ENCODE measurements at regions not wholly inside any gene's neighbourhood (a gene's known extent, or its start where the extent isn't known, plus 50 kb on each side); places are given as distances from the start of the nearest gene placed in this dataset.

DNA sequence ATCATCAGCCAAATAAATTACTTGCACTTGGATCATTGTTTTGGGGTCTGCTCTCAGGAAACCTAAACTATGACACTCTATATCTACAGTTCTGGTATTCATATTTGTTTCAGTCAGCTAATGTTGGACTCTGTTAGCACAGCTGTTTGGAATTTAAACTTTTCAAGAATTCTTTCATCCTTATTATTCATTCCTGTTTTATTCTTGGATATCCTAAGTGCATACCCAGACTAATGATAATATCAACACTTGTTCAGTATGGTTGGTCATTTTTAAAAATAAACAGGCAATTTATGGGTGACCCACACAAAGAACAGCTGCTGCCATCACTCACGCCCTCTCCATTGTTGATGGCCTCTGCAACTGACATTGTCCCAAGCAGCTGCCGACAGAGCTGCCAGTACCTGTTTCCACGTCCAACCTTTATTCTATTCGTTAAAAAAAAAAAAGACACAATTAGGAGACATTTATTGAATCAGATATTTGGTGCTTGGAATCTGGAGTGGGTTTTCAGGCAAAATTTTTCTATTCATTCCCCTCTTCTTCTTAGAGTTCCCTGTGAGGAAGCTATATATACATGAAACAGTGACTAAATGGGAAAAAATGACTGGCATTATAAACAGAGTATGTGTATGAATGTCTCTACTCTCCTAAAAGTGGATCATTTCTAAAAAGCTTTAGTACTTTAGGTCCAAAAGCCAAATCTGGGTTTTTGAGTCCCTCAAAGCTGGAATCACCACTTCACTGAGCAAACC, 252.1 kb upstream of the NAV3 start:
- WGBS, 2 donors = 27 to 35% methylated on average over 4 of the region's 4 CpGs
- no peak for ATAC-seq (ENCODE audit: low FRiP score)

DNA sequence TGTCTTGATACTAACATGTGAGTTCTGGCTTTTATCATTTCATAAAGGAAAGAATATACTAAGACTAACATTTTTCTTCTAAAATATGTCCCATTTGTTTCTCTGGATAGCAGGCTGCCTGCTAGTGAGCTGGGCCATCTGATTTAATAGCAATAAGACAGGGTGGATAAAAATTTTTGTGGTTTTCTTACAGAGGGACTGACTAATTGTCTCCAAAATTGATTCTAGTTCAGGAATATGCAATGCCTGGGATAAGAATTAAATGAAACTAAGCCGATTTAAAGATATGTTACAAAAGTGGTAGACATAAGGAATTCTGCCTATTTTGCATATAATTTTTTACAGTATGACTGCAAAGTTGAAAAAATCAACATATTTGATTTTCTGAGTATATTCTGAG, 252.9 kb upstream of the NAV3 start:
- WGBS, 2 donors = 60 to 65% methylated on average over 1 of the region's 1 CpG
- H3K27me3 ChIP-seq (ENCODE audit: control insufficient read depth in 1 of 2, insufficient read depth in 2 of 2, low read length in 1 of 2) = no peaks in the 10 kb centered on the region
- no peaks in the 10 kb centered on the region for H3K36me3 ChIP-seq (ENCODE audit: control insufficient read depth in 1 of 2, insufficient read depth in 2 of 2, low read length in 1 of 2)
- intact Hi-C loops (cut with DNase I) = no loop called here
- ATAC-seq (ENCODE audit: low FRiP score) = no peak
- H3K4me3 ChIP-seq (ENCODE audit: low read length in 2 of 2) = no peak overlapping the region
- DNase-seq = no peak
- no peaks in the 10 kb centered on the region for H3K4me1 ChIP-seq (ENCODE audit: control insufficient read depth in 1 of 2, insufficient read depth in 2 of 2, low read length in 2 of 2)
- H3K27ac ChIP-seq (ENCODE audit: low read depth in 1 of 2, low read length in 2 of 2) = no peak overlapping the region
- H3K9me3 ChIP-seq (ENCODE audit: control insufficient read depth, low read length) = no peaks in the 10 kb centered on the region

More for the DNA sequence above, 252.1 kb upstream of the NAV3 start:
- DNase-seq = no peak
- intact Hi-C loops (cut with DNase I) = no loop called here
- Histone ChIP-seq H3K4me3 (ENCODE audit: low read length in 2 of 2) (no peak overlapping the region), H3K4me1 (ENCODE audit: control insufficient read depth in 1 of 2, insufficient read depth in 2 of 2, low read length in 2 of 2) (no peaks in the 10 kb centered on the region), H3K36me3 (ENCODE audit: control insufficient read depth in 1 of 2, insufficient read depth in 2 of 2, low read length in 1 of 2) (no peaks in the 10 kb centered on the region), H3K9me3 (ENCODE audit: control insufficient read depth, low read length) (no peaks in the 10 kb centered on the region), H3K27me3 (ENCODE audit: control insufficient read depth in 1 of 2, insufficient read depth in 2 of 2, low read length in 1 of 2) (no peaks in the 10 kb centered on the region), H3K27ac (ENCODE audit: low read depth in 1 of 2, low read length in 2 of 2) (no peak overlapping the region)

DNA sequence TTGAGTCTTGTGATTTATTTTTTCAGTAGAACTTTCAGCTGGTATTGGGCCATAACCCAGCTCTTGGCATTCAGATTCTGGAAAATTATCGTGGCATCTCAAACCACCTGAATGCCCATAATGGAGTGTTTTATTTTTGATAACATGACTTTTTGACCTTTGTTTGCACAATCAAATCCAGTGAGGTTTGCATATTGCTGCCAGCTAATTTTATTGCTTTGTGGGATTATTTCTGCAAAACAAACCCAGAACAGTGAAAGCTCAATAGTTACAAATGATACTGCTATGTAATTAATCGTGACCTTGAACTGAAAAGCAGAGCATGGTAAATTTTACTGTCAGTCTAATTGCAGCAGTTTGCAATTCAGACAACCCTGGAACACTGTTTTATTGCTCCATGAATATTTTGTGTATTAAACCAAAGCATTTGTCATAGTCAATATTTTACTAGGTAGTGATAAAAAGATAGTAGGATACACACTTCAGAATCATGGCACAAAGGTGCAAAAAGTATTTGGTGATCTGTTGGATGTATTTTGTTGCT, 255.2 kb upstream of the NAV3 start:
- no peaks in the 10 kb centered on the region for H3K27me3 ChIP-seq (ENCODE audit: control insufficient read depth in 1 of 2, insufficient read depth in 2 of 2, low read length in 1 of 2)
- intact Hi-C loops (cut with DNase I) = no loop called here
- H3K9me3 ChIP-seq (ENCODE audit: control insufficient read depth, low read length) = no peaks in the 10 kb centered on the region
- H3K36me3 ChIP-seq (ENCODE audit: control insufficient read depth in 1 of 2, insufficient read depth in 2 of 2, low read length in 1 of 2) = no peaks in the 10 kb centered on the region
- no peak overlapping the region for H3K27ac ChIP-seq (ENCODE audit: low read depth in 1 of 2, low read length in 2 of 2)
- WGBS, 2 donors = 46 to 48% methylated on average over 2 of the region's 2 CpGs
- ATAC-seq (ENCODE audit: low FRiP score) (no peak), DNase-seq (no peak)
- no peak overlapping the region for H3K4me3 ChIP-seq (ENCODE audit: low read length in 2 of 2)
- H3K4me1 ChIP-seq (ENCODE audit: control insufficient read depth in 1 of 2, insufficient read depth in 2 of 2, low read length in 2 of 2) = no peaks in the 10 kb centered on the region

DNA sequence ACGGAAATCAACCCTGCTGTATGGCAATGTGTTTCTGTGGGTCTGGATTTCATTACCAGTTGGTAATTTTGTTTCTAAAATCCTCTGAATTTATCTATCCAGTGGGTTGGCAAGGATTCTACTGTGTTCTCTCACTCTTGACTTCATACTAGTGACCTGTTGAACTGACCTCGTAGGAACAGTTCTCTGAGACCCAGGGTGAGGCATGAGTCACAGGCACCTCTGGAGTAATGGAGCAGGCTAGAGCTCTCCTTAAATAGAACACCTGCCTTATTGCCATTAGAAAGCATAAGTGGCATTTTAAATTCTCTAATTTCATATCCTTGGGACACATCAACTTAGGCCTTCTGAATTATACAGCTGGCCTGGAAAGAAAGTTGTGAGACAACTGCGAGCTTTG, 258.3 kb upstream of the NAV3 start:
- WGBS, 2 donors = 58 to 64% methylated on average over 3 of the region's 3 CpGs
- Histone ChIP-seq H3K36me3 (ENCODE audit: control insufficient read depth in 1 of 2, insufficient read depth in 2 of 2, low read length in 1 of 2) (no peaks in the 10 kb centered on the region), H3K9me3 (ENCODE audit: control insufficient read depth, low read length) (no peaks in the 10 kb centered on the region), H3K27ac (ENCODE audit: low read depth in 1 of 2, low read length in 2 of 2) (no peak overlapping the region), H3K4me1 (ENCODE audit: control insufficient read depth in 1 of 2, insufficient read depth in 2 of 2, low read length in 2 of 2) (no peaks in the 10 kb centered on the region), H3K27me3 (ENCODE audit: control insufficient read depth in 1 of 2, insufficient read depth in 2 of 2, low read length in 1 of 2) (no peaks in the 10 kb centered on the region), H3K4me3 (ENCODE audit: low read length in 2 of 2) (no peak overlapping the region)
- no peak for ATAC-seq (ENCODE audit: low FRiP score)
- intact Hi-C loops (cut with DNase I) = no loop called here
- DNase-seq = no peak

DNA sequence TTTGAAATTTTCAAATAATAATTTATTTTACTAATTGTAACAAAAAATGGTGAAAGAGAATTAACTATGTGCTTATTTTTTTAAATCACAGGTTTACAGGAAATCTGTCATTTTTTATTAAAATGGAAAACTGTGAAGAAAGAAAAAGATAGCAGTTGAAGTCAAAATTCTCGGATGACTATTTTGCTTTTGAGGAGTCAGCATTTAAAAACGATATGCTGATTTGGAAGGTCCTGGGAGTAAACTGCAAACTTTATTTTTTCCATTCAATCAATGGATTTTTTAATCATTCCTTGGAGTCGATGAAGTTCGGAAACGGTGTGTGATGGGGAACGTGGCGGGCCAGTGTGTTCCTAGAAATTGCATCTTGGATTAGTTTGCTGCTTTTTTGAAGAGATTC, 258.9 kb upstream of the NAV3 start:
- DNase-seq (no peak), ATAC-seq (ENCODE audit: low FRiP score) (no peak)
- no peaks in the 10 kb centered on the region for H3K9me3 ChIP-seq (ENCODE audit: control insufficient read depth, low read length)
- H3K27me3 ChIP-seq (ENCODE audit: control insufficient read depth in 1 of 2, insufficient read depth in 2 of 2, low read length in 1 of 2) = no peaks in the 10 kb centered on the region
- WGBS, 2 donors = 90 to 93% methylated on average over 7 of the region's 7 CpGs
- intact Hi-C loops (cut with DNase I) = no loop called here
- no peak overlapping the region for H3K4me3 ChIP-seq (ENCODE audit: low read length in 2 of 2)
- no peaks in the 10 kb centered on the region for H3K36me3 ChIP-seq (ENCODE audit: control insufficient read depth in 1 of 2, insufficient read depth in 2 of 2, low read length in 1 of 2)
- no peaks in the 10 kb centered on the region for H3K4me1 ChIP-seq (ENCODE audit: control insufficient read depth in 1 of 2, insufficient read depth in 2 of 2, low read length in 2 of 2)
- no peak overlapping the region for H3K27ac ChIP-seq (ENCODE audit: low read depth in 1 of 2, low read length in 2 of 2)

DNA sequence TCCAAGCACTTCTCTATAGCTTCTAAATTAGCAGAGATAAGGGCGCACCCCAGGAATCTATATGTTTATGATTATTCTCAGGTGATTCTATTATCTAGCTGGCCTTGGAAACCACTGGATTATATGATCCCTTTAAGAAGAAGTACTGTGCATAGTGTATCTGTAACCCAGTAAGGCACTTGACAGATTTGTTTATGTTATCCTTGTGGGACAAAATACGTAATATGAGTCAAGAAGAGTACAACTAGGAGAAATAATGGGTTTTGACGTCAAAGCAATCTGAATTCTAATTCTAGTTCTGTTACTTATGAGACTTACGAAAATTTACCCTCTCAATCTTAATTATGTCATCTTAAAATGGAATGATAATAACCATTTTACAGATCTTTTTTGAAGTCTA, 259.6 kb upstream of the NAV3 start:
- H3K36me3 ChIP-seq (ENCODE audit: control insufficient read depth in 1 of 2, insufficient read depth in 2 of 2, low read length in 1 of 2) = no peaks in the 10 kb centered on the region
- no peaks in the 10 kb centered on the region for H3K9me3 ChIP-seq (ENCODE audit: control insufficient read depth, low read length)
- DNase-seq (no peak), ATAC-seq (ENCODE audit: low FRiP score) (no peak)
- intact Hi-C loops (cut with DNase I) = no loop called here
- no peak overlapping the region for H3K27ac ChIP-seq (ENCODE audit: low read depth in 1 of 2, low read length in 2 of 2)
- no peaks in the 10 kb centered on the region for H3K27me3 ChIP-seq (ENCODE audit: control insufficient read depth in 1 of 2, insufficient read depth in 2 of 2, low read length in 1 of 2)
- no peaks in the 10 kb centered on the region for H3K4me1 ChIP-seq (ENCODE audit: control insufficient read depth in 1 of 2, insufficient read depth in 2 of 2, low read length in 2 of 2)
- H3K4me3 ChIP-seq (ENCODE audit: low read length in 2 of 2) = no peak overlapping the region
- 81 to 82% methylated on average over 4 of the region's 4 CpGs for WGBS, 2 donors

DNA sequence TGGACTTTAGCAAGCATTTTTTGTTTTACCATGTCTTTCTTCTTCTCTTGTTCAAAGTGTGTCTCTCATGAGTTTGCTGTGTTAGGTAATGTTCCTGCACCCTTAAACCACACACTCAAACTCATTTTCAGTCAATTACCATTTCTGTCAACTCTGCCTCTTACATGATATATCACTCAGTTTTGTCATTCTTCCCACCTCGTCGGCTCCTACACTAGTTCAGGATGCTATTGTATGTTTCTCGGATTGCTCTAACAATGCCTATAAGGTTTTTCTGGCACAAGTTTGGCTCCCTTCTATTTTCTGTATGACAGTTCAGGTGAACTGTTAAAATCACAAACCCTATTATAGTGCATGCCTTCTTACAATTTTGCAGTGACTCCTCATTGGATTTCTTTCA, 260.8 kb upstream of the NAV3 start:
- Histone ChIP-seq H3K4me3 (ENCODE audit: low read length in 2 of 2) (no peak overlapping the region), H3K4me1 (ENCODE audit: control insufficient read depth in 1 of 2, insufficient read depth in 2 of 2, low read length in 2 of 2) (no peaks in the 10 kb centered on the region), H3K36me3 (ENCODE audit: control insufficient read depth in 1 of 2, insufficient read depth in 2 of 2, low read length in 1 of 2) (no peaks in the 10 kb centered on the region), H3K9me3 (ENCODE audit: control insufficient read depth, low read length) (no peaks in the 10 kb centered on the region), H3K27ac (ENCODE audit: low read depth in 1 of 2, low read length in 2 of 2) (no peak overlapping the region), H3K27me3 (ENCODE audit: control insufficient read depth in 1 of 2, insufficient read depth in 2 of 2, low read length in 1 of 2) (no peaks in the 10 kb centered on the region)
- ATAC-seq (ENCODE audit: low FRiP score) = no peak
- DNase-seq = no peak
- 17 to 46% methylated on average over 3 of the region's 3 CpGs for WGBS, 2 donors
- intact Hi-C loops (cut with DNase I) = no loop called here

DNA sequence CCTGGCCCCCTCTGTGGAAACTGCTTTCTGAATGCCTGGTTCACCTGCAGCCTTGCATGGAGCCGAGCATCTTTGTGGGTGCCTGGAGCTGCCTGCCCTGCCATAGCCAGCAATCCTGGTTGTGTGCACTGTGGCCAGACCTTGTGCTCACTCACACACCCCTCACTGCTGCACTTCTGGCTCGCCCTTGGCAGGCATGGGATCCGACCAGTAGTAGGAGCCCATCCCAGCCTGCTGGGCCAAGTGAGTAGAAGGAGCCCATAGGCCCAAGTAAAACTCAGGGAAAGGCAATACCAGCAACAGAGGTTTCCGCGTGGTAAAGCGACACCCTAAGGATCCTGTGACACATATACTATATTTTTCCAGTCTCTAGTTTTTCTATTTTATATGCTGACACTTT, 270.0 kb upstream of the NAV3 start:
- intact Hi-C loops (cut with DNase I) = no loop called here
- Histone ChIP-seq H3K4me3 (ENCODE audit: low read length in 2 of 2) (no peak overlapping the region), H3K4me1 (ENCODE audit: control insufficient read depth in 1 of 2, insufficient read depth in 2 of 2, low read length in 2 of 2) (no peaks in the 10 kb centered on the region), H3K9me3 (ENCODE audit: control insufficient read depth, low read length) (no peaks in the 10 kb centered on the region), H3K27ac (ENCODE audit: low read depth in 1 of 2, low read length in 2 of 2) (no peak overlapping the region), H3K36me3 (ENCODE audit: control insufficient read depth in 1 of 2, insufficient read depth in 2 of 2, low read length in 1 of 2) (no peaks in the 10 kb centered on the region), H3K27me3 (ENCODE audit: control insufficient read depth in 1 of 2, insufficient read depth in 2 of 2, low read length in 1 of 2) (no peaks in the 10 kb centered on the region)
- 72 to 80% methylated on average over 6 of the region's 6 CpGs for WGBS, 2 donors
- no peak for DNase-seq
- ATAC-seq (ENCODE audit: low FRiP score) = peak; percentile 62

DNA sequence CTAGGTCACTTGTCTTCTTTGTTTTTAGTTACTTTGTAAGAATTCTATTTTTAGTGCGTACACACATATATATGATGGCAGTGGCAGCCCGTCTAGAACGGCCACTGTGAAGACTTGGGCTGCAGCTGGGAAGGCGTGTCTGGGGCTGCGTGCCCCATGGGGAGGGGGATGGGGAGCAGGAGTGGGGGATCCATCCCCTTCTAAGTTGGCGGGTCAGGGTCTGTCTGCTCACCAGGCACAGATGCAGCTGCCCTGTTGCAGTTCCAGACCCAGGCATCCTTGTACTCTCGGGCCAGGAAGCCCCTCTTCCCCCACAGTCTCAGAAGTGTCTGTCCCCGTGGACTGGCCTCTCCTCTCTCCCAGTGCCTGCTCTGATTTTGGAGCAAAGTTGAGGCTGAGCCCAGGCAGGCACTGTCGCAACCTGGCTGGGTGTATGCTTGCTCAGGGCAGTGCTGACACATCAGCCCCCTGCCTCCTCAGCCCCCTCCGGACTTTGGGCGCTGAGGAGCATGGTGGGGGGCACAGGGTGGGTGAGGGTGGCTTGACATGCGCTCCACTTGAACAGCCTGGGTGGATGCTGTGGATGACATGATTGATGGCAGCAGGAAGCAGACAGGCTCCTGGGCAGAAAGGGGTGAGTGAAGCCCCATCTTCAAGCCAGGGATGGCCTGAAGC, 271.2 kb upstream of the NAV3 start:
- DNase-seq (no peak), ATAC-seq (ENCODE audit: low FRiP score) (no peak)
- Histone ChIP-seq H3K36me3 (ENCODE audit: control insufficient read depth in 1 of 2, insufficient read depth in 2 of 2, low read length in 1 of 2) (no peaks in the 10 kb centered on the region), H3K4me3 (ENCODE audit: low read length in 2 of 2) (no peak overlapping the region), H3K27me3 (ENCODE audit: control insufficient read depth in 1 of 2, insufficient read depth in 2 of 2, low read length in 1 of 2) (no peaks in the 10 kb centered on the region), H3K9me3 (ENCODE audit: control insufficient read depth, low read length) (no peaks in the 10 kb centered on the region), H3K4me1 (ENCODE audit: control insufficient read depth in 1 of 2, insufficient read depth in 2 of 2, low read length in 2 of 2) (no peaks in the 10 kb centered on the region), H3K27ac (ENCODE audit: low read depth in 1 of 2, low read length in 2 of 2) (no peak overlapping the region)
- 60 to 74% methylated on average over 12 of the region's 12 CpGs for WGBS, 2 donors
- intact Hi-C loops (cut with DNase I) = no loop called here
